NCI-H146 treated with DMSO at 0.1 percent for 48 hours (cell line): ENCODE measurements at regions not wholly inside any gene's neighbourhood (a gene's known extent, or its start where the extent isn't known, plus 50 kb on each side); places are given as distances from the start of the nearest gene placed in this dataset.

Experiments used
- DNase-seq: peaks from one replicate; lab custom pipeline; 2025; ENCODE audit not compliant: unreplicated experiment; lab: John Stamatoyannopoulos, UW

- DNase-seq, result peak; percentile 48
Observed at GRCh38 chr13:44211704-44212346, 161.8 kb upstream of the SERP2 start.

- DNase-seq, result no peak
Observed at GRCh38 chr13:44212633-44213396, 160.8 kb upstream of the SERP2 start.

- peak; percentile 54 for DNase-seq
Observed at GRCh38 chr13:44218501-44219240, 155.0 kb upstream of the SERP2 start.

DNA sequence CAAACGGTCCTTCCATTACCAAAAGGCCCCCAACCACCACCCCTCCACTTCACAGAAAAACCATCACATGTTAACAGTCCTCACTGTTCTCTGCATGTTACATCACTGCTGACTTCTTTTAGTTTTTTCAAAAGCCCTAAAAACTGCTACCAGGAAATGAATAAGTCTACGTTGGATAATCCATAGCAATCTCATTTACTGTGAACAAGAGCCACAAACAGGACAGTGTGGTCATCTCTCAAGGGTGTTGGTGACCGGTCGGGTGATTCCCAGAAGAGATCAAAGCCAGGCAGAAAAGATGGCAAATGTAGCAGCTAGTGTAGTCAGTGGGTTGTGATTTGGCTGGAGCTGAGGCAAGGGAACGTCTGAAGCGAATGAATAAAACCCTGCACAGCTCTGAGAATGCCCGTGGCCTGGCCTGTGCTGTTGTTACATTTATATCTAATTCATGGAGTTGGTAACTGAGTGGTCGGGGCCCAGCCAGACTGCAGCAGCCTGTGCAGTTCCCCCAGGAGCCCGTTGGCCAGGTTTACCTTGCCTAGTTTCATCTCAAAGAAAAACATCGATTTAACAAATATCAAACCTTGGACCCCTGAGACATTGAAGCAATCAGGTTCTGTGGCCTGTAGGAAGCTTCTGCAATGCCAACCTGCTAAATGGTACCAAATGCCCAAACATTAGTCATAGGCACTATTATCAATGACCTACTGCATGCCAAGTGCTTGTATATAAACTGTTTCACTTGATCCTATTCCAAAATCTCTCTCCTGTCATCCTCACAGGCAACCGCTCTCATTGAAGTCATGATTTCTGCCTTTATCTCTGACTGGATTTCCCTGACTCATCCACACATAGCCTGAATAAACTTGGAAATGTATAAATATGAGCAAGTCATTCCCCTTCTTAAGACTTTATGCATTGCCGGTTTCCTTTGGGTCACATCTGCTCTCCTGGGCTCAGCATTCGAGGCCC, 153.8 kb upstream of the SERP2 start:
- no peak for DNase-seq

- no peak for DNase-seq
Observed at GRCh38 chr13:44220948-44221347, 152.7 kb upstream of the SERP2 start.

DNA sequence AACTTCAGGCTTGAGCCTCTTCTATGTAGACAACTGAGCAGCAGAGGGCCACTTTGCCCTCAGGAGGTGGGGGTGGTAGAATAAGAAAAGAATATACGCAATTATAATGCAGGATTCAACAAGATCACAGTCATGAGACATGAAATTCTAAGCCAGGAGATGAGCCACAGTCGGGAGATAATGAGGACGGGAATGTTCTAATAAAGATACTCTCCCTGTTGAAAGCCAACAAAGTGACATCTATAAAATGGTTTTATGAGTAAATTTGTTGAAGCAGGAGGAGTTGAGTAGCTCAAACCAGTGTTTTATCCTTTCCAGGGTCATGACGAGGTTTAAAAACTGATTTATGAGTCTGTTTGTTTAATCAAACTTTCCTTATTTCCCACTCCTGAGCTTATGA, 152.0 kb upstream of the SERP2 start:
- no peak for DNase-seq

GRCh38 chr13:44223770-44224444, 149.7 kb upstream of the SERP2 start:
- DNase-seq, result no peak

DNA sequence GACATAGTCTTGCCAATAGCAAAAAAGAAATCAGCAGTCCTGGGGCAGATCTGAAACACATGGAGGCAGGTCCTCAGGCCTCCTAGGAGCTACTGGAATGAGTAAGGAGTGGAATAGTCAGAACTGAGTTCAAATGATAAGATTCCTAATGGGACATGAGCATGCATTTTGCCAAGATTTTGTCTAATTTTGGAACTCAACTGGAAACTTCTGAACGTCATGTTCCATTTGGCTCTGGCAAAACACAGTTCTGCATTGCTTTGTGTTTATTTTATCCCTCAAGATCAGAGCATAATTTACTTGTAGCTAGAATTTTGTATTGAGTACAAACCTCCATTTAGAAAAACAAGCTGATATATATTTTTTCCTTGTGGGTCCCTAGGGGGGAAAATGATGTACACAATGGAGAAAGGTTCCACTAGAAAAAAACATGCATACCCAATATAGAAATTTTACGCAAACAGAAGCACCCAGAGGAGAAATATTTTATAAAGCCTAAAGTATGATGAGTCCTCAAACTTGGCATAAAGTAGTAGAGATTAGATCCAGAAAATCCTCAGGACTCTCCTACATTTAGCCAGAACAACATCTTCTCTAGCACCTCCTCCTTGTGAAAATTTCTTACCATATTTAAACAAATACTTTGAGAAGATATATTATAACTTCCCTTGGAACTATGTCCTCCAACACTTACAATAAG, 149.0 kb upstream of the SERP2 start:
- DNase-seq, result no peak

GRCh38 chr13:44229371-44230030, 144.1 kb upstream of the SERP2 start:
- DNase-seq, result no peak

- DNase-seq, result no peak
Observed at GRCh38 chr13:44230071-44230470, 143.6 kb upstream of the SERP2 start.

- DNase-seq, result no peak
Observed at GRCh38 chr13:44230736-44231135, 142.9 kb upstream of the SERP2 start.

DNA sequence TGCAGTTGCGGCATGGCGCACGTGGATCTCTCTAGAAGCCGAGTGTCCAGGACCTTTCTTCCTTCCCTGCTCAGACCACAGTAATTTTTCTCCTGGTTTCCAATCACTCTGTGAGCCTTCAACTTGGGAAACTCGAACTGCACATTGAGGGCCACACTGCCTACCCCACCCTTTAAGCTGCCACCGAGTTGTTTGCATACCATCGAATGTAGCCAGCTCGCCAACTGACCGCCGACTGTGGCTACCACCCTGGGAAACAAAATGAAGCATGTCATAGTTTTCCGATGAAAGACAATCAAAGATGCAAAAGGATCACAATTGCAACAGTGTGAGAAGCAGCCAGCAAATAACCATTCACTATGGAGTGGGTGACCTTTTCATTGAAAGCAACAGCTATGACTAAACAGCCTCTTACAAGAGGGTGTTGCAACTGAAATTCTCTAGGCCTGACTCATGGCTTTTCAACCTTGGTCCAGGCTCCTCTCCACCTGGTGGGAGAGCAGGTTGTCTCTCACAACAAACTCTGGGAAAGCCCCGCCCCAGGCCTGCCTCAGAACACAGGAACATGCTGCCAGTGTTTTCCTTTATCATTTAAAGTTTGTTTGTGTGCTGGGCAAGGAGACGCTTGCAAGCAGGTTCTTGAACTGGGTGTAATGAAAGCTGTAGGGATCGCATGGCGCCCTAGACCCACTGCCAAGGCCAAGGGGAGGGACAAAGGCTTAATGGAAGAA, 141.7 kb upstream of the SERP2 start:
- no peak for DNase-seq

- no peak for DNase-seq
Observed at GRCh38 chr13:44232774-44233173, 140.8 kb upstream of the SERP2 start.

DNA sequence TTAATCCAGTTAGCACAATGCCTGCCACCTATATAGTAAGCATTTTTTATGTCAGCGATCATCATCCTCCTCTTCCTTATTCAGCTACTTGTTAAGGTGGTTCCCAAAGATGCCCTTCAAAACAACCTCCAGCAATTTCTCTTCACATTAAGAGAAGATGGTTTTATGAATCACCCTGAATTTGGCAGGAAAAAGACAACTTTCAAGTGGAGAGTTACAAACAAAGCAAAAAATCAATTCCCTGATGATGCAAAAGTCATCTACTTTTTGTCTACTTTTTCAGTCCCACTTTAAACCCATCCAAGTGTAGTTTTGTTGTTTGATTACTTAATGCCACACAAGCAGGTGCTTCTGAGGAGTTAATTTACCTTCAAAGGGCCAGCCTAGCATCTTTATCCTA, 139.1 kb upstream of the SERP2 start:
- no peak for DNase-seq

DNA sequence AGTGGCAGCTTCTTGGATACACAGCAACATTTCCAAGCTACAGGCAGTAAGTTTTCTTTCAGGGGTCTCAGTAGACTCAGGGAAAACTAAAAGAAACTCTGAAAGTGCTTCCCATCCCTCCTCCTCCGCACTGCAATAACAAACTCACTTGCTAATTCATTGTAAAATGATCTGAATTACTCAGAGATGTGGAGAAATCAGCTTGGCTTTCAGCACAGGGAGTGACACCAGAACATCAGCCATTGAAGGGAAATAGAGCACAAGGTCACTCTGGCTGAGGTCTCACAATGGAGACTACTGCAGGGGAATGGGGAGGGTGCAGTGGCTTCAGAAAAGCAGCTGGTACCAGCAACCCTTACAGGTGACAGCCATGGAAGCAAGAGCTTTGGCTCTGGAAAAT, 137.3 kb upstream of the SERP2 start:
- no peak for DNase-seq

DNA sequence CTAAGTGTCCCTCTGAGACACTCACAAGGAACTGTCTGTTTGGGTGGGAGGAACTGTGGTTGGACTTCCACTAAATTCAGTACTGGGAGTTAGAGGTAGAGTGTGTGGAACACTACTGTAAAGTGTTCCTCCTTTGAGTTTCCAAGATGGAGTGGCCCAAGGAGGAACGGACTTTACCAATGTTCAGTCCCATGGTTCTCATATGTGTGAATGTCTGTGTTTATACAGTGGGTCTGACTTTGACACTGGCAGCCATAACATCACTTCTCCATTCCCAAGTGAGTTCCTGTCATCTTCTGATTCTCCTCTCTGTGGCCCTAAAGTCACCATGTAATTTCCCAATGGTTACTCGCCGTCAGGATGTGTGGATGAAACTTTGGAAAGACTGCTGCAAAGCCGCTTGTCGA, 136.8 kb upstream of the SERP2 start:
- no peak for DNase-seq

GRCh38 chr13:44237276-44237767, 136.3 kb upstream of the SERP2 start:
- DNase-seq, result no peak

DNA sequence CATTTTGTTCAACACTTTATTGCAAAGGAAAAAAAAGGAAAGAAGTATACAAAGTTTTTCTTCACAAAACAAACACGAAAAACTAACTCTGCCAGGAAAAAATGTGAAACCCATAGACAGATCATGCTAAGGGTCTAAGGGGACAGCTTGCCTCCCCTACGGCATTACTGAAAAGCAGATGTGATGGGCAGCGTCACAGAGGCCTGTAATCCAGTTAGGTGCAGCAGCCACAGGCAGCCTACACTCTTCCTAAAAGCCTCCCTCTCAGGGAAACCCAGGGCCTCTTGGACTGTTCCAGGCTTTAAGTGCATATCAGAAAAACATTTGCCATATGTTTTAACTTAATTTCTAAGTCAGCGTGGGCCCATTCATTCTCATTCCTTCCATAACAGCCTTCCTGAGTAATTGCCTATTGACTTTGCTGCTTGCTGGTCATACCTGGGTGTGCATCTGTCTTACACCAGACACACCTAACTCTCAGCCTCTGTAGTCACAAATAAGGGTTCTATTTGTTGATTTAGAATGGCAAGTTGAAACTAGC, 135.7 kb upstream of the SERP2 start:
- no peak for DNase-seq
